ENCODE measurements at regions not wholly inside any gene's neighbourhood (a gene's known extent, or its start where the extent isn't known, plus 50 kb on each side); places are given as distances from the start of the nearest gene placed in this dataset.

- TF ChIP-seq POLR2A (IDR thresholded peaks at IDR 0.05) (no peak), CTCF (IDR thresholded peaks at IDR 0.05) (no peak), POLR2AphosphoS5 (IDR thresholded peaks at IDR 0.05; ENCODE audit: insufficient read depth in 1 of 2, low read depth in 1 of 2) (no peak)
- no peaks in the 10 kb centered on the region for H3K36me3 ChIP-seq
- no peak overlapping the region for H3K4me3 ChIP-seq
- DNase-seq (ENCODE audit: extremely low spot score in 2 of 2) = no peak
- no peak overlapping the region for H3K27ac ChIP-seq
- H3K27me3 ChIP-seq = no peaks in the 10 kb centered on the region
- no peaks in the 10 kb centered on the region for H3K4me1 ChIP-seq
- H3K9me3 ChIP-seq = peaks cover 5% of the 10 kb centered on the region
- intact Hi-C loops (cut with DNase I) = no loop called here
These were observed 371.6 kb upstream of the EMCN start for GRCh38 chr4:100889401-100889800.

GRCh38 chr4:100882661-100883060 lies 364.8 kb upstream of the EMCN start:
- Histone ChIP-seq H3K9me3 (no peaks in the 10 kb centered on the region), H3K27ac (no peak overlapping the region), H3K36me3 (no peaks in the 10 kb centered on the region), H3K27me3 (no peaks in the 10 kb centered on the region), H3K4me1 (no peaks in the 10 kb centered on the region), H3K4me3 (no peak overlapping the region)
- intact Hi-C loops (cut with DNase I) = no loop called here
- TF ChIP-seq POLR2AphosphoS5 (IDR thresholded peaks at IDR 0.05; ENCODE audit: insufficient read depth in 1 of 2, low read depth in 1 of 2) = no peak
- no peak for TF ChIP-seq CTCF (IDR thresholded peaks at IDR 0.05)
- TF ChIP-seq POLR2A (IDR thresholded peaks at IDR 0.05) = no peak
- no peak for DNase-seq (ENCODE audit: extremely low spot score in 2 of 2)

- TF ChIP-seq CTCF (IDR thresholded peaks at IDR 0.05) (no peak), POLR2A (IDR thresholded peaks at IDR 0.05) (no peak), POLR2AphosphoS5 (IDR thresholded peaks at IDR 0.05; ENCODE audit: insufficient read depth in 1 of 2, low read depth in 1 of 2) (no peak)
- Histone ChIP-seq H3K9me3 (no peaks in the 10 kb centered on the region), H3K27me3 (no peaks in the 10 kb centered on the region), H3K36me3 (no peaks in the 10 kb centered on the region), H3K4me3 (no peak overlapping the region), H3K27ac (no peak overlapping the region), H3K4me1 (no peaks in the 10 kb centered on the region)
- intact Hi-C loops (cut with DNase I) = no loop called here
- no peak for DNase-seq (ENCODE audit: extremely low spot score in 2 of 2)
These were observed 363.5 kb upstream of the EMCN start for GRCh38 chr4:100881283-100881682.

DNA sequence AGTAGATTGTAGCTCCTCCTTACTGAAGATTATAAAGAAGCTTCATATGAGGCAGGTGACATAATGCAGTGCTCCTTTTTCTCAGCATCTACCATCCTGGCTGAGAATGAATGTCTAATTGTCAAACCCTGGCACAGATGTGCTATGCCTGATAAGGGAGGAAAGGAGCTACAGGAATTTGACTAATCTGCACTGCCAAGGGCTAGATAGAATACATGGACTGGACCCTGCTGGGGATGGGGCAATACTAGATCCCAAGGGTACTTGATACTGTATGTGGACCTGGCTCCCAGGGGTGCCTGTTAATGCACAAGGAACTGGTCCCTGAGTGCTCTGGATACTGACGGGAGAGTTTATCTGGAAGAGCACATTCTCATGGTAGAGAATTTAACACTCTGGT lies 362.2 kb upstream of the EMCN start:
- Histone ChIP-seq H3K4me3 (no peak overlapping the region), H3K27me3 (no peaks in the 10 kb centered on the region), H3K27ac (no peak overlapping the region), H3K36me3 (no peaks in the 10 kb centered on the region), H3K4me1 (no peaks in the 10 kb centered on the region), H3K9me3 (no peaks in the 10 kb centered on the region)
- intact Hi-C loops (cut with DNase I) = no loop called here
- TF ChIP-seq POLR2A (IDR thresholded peaks at IDR 0.05) = no peak
- TF ChIP-seq CTCF (IDR thresholded peaks at IDR 0.05) = no peak
- no peak for TF ChIP-seq POLR2AphosphoS5 (IDR thresholded peaks at IDR 0.05; ENCODE audit: insufficient read depth in 1 of 2, low read depth in 1 of 2)
- no peak for DNase-seq (ENCODE audit: extremely low spot score in 2 of 2)

DNA sequence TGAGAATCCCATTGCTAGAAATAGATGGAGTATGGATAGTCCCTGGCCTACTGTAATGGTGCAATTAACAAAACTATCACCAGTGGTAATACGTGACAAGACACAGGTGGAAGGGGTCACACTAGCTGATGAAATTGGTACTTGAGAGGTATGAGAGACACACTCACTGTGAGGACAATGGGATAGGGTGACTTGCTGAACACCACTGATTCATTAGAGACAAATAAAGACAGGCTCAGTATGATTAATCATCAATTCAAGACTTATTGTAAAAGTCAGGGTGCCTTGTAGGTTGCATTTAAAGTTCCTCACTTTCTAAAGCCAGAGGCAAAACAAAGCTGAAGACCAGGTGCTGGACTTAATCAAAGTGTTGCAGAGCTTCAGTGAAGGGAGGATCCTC lies 361.6 kb upstream of the EMCN start:
- DNase-seq (ENCODE audit: extremely low spot score in 2 of 2) = no peak
- Histone ChIP-seq H3K9me3 (no peaks in the 10 kb centered on the region), H3K27ac (no peak overlapping the region), H3K4me1 (no peaks in the 10 kb centered on the region), H3K36me3 (no peaks in the 10 kb centered on the region), H3K4me3 (no peak overlapping the region), H3K27me3 (no peaks in the 10 kb centered on the region)
- TF ChIP-seq CTCF (IDR thresholded peaks at IDR 0.05) = no peak
- TF ChIP-seq POLR2AphosphoS5 (IDR thresholded peaks at IDR 0.05; ENCODE audit: insufficient read depth in 1 of 2, low read depth in 1 of 2) = no peak
- no peak for TF ChIP-seq POLR2A (IDR thresholded peaks at IDR 0.05)
- intact Hi-C loops (cut with DNase I) = no loop called here

All from vagina (tissue), 2 donors.